Activated T-cell treated with anti-CD3 and anti-CD28 coated beads, Interleukin-2, amount 50 U/mL, for 1 hour (primary cell): ENCODE measurements at regions not wholly inside any gene's neighbourhood (a gene's known extent, or its start where the extent isn't known, plus 50 kb on each side); places are given as distances from the start of the nearest gene placed in this dataset.
A peak's percentile ranks its signal among the peaks of the same experiment; 100 is the strongest.

Experiments used
- DNase-seq: peaks from one replicate; pipeline ENCODE4 v3.0.0-alpha.2; 2020

DNA sequence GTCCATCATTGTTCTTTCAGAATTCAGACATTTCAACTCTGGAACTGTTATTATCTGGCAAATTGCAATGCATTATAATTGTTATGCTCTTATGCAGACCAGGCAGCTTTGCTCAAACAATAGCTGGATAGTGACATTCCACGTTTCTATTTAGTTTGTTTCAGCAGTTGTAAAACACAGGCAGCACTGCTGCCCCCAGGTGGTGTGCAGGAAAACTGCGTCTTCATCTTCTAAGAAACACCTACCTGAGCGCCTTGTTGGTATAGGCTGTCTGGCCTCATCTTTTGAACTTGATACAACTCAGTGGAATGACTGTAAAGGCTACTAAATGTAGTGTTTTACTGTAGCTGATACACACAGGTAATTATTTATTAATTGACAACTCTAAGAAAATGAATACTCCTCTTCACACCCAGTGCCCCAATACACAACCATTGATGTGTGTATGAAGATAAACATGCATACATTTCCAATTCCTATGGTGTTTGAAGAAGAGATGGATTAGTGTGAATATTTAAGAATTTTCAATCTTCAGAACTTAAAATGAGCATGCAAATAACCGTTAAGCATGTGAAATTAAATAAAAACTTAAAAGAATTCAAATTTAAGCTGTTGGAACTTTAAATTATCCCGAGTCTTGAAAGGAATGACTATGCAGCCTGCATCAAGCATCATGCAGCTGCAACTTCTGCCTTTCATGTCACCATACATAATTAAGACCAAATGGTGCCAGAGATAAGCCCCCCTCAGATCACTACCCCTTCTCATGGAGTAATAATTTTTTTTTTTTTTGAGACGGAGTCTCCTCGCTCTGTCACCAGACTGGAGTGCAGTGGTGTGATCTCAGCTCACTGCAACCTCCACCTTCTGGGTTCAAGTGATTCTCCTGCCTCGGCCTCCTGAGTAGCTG, 85.6 kb downstream of the CD8B2 start:
- DNase-seq = no peak

DNA sequence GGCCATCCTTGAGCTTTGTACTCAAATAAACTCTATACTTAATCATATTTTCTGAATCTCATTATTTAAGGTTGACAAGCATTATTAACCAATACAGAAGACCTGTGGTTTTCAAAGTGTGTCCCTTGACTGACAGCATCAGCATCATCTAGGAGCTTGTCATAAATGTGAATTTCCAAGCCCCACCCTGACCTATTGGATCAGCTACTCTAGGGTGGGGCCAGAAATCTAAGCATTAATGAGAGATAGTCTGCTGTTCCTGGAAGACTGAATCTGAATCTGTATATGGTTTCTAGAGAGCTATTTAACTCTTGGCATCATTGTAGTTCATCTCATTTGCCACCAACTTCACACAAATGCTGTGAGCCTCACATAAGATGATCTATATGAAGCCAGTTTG, 86.6 kb downstream of the CD8B2 start:
- DNase-seq = no peak

DNA sequence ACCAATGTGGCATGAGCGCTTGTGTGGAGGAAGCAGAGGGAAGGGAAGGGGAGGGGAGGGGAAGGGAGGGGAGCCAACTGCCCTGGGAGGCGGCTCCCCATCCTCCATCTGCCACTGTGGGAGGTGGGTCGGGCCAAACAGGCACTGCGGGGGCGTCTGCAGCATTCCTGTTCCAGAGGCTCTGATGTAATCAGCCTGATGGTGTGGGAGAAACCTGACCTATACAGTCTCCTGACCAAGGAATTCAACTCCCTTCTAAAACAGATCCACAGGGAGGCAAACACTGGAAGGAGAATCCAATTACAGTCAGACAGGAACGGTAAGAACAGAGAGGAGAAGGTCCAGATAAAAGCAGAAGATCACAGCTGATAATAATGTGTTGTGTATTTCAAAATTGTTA, 88.8 kb downstream of the CD8B2 start:
- no peak for DNase-seq

DNA sequence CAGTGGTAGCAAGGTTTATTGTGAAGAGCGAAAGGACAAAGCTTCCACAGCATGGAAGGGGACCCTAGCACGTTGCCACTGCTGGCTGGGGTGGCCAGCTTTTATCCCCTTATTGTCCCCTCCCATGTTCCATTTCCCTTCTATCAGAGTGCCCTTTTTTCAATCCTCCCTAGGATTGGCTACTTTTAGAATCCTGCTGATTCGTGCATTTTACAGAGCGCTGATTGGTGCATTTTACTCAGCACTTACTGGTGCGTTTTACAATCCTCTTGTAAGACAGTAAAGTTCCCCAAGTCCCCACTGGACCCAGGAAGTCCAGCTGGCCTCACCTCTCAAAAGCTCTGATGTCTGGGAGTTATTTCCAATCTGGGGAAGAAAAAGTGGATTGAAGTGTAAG, 90.1 kb downstream of the CD8B2 start:
- DNase-seq = no peak

DNA sequence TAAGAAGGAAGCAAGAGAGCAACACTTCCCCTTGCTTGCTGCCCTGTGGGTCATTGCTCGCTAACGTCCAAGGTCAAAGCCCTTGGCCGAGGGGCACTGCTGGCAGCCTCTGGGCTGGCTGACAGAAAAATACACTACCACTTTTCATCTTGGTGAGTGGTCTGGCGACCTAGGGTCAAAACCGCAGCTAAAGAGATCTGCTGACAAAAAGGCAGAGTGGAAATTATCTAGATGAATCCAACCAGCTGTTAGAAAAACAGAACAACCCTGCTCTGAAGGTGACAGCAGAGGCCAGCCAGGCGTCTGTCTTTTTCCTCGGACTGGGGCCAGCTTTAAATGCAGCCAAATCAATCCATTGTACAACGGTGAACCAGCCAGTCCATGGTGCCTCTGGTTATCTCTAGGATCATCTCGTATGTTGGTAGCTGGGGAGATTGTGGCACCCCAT, 92.6 kb downstream of the CD8B2 start:
- no peak for DNase-seq

DNA sequence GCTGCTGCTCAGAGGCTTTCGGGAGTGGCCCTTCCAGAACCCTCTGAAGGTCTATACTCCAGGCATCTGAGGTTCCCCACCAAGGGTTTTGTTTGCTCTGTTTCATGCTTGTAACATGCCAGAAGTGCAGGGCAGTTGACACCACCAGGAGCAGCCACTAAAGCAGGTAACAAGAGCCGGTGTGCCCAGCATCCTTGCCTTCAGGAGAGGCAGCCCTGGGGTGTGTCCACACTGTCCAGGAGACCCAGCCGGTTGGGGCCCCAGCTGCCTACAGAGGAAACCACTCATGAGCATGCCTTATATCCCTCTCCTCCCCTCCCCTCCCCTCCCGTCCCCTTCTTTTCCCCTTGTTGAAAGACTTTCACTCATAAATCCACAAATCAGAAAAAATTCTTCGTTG, 93.1 kb downstream of the CD8B2 start:
- DNase-seq = no peak

DNA sequence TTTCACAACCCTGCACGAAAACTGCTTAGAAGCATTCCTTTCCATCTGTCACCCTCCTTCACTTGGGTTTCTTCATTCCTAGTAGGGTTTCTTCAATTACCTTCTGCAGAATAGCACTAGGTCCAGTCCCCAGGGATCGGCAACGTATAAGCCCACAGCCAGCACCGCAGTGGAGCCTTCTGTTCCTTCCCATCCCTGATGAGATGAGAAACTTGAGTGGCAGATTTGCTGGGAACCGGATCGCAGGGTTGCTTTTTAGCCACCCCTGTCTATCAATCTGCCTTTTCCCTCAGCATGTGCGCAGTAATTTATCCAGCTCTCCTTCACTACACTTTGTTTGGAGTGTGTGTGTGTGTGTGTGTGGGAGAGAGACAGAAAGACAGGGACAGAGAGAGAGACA, 94.2 kb downstream of the CD8B2 start:
- no peak for DNase-seq

DNA sequence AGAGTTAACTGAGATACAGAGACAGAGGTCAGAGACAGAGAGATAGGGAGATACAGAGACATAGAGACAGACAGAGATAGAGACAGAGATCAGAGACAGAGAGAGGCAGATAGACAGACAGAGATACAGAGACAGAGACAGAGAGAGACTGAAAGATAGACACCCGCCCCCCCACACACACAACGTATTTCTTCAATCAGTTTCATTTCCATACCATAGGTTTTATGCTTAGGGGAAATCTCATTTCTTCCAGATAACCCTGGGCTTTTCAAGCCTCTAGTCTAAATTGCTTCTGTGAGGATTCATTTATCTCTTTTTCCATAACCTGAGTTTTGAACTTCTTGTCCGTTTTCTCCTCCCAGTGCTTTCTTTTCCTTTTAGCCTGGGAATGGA, 94.6 kb downstream of the CD8B2 start:
- no peak for DNase-seq

DNA sequence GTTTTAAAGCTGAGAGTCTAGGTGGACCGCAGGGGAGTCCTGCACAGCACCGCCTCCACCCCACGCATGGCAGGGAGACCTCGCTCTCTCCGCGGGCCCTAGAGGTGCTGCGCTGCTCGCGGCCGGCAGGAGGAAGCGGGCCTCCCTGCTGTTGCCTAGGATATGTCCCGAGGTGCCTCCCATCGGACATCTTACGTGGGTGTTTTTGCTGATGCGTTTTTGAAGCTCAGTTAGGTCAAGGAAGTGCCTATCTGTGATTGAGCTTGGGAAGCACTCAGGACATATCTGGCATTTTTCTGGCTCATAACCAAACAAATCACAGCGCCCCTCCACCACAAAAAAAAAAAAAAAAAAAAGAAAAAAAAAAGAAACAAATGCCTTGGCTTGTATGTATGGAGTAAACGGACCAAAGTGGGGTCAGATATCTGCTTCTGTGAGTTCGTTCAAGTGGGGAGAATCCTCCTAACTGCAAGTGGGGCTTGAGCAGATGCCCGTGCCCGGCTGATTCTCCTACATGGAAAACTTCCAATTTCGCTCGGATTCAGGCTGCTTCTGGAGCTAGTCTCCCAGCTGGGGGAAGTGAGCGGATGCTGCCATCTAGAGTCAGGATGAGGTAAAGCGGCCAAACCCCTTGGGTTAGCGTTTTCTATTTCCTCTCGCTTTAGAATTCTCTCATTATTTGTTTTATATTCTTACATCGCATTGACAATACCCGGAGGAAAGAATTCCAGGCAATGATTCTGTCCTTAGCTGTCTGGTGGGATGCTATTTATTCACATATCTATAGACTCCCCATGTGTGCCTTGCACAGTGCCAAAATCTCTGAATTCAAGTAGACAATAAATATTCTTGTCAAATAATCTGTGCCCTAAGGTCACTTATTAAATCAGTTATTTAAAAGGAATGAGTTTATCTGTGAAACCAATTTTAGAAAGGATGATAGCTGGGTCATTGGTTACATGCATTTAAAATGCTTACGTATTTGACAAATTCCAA, 95.3 kb downstream of the CD8B2 start:
- DNase-seq = peak; percentile 68

DNA sequence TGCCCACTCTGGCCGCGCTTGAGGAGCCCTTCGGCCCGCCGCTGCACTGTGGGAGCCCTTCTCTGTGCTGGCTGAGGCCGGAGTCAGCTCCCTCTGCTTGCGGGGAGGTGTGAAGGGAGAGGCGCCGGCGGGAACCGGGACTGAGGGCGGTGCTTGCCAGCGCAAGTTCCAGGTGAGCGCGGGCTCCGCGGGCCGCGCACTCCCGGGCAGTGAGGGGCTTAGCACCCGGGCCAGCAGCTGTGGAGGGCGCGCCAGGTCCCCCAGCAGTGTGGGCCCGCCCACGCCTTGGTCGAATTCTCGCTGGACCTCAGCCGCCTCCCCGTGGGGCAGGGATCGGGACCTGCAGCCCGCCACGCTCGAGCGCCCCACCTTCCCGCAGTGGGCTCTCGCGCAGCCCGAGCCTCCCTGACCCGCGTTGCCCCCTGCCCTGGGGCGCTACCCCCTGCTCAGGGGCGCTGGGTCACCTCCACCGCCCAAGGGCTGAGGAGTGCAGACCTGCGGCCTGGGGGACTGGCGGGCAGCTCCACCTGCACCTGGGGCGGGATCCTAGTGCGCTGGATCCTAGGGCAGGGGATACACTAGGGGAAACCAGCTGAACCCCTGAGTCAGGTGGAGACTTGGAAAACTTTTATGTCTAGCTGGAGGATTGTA, 97.3 kb downstream of the CD8B2 start:
- DNase-seq = no peak

DNA sequence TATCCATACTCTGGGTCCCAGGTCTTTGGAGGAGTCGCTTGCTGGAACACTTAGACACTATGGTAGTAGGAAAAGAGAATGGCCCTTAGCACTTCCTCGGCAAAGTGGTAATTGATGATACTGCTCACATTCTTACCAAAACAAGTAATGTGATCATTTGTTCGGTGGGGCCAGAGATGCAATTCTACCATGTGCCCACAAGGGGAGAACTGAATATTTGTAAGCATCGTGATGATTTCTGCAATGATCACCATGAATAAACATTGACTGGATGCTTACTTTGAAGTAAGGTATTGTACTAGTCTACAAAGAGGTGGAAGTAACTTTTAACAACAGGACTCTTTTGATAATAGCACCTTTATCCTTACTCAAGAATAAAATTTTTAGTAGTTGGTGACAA, 109.7 kb downstream of the CD8B2 start:
- DNase-seq = no peak

DNA sequence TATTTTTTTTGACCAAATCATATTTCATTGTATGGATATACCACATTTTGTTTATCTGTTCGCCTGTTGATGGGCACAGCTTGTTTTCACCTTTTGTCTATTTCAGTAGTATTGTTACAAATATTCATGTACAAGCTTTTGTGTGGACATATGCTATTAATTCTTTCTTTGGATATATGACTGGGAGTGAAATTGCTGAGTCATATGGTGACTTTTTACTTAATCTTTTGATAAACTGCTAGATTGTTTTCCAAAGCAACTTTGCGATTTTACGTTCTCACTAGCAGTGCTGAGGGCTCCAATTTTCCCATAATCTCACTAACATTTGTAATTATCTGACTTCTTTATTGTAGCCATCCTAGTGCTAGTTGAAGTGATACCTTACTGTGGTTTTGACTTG, 112.4 kb downstream of the CD8B2 start:
- no peak for DNase-seq

DNA sequence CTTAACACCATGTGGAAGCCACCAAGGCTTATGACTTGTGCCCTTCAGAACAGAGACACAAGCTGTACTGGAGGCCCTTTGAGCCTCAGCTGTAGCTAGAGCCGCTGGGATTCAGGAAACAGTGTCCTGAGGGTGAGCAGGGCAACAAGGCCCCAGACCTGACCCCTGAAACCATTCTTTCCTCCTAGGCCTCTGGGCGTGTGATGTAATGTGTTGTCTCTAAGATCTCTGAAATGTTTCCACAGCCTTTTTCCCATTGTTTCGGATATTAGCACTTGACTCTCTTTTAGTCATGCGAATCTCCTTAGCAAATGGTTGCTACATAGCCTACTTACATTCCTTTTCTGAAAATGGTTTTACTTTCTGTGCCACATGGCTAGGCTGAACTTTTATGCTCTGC, 114.9 kb downstream of the CD8B2 start:
- DNase-seq = no peak

DNA sequence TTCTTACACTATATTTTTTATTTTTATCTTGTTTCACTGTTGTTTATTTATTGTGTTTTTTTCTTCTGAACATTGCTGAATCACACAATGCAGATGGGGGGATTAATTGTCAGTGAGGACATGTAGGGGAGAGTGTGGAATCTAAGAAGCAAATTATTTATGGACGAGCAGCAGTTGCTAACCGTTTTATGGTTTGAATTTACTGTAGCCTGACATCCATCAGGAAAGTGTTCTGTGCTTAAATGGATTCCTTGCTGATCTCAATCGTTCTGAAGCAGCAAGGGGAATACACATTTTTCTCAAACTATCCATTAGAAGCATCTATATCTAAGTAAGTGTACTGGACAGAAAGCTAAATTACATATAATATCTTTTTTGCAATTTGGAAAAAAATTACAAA, 119.5 kb downstream of the CD8B2 start:
- no peak for DNase-seq

DNA sequence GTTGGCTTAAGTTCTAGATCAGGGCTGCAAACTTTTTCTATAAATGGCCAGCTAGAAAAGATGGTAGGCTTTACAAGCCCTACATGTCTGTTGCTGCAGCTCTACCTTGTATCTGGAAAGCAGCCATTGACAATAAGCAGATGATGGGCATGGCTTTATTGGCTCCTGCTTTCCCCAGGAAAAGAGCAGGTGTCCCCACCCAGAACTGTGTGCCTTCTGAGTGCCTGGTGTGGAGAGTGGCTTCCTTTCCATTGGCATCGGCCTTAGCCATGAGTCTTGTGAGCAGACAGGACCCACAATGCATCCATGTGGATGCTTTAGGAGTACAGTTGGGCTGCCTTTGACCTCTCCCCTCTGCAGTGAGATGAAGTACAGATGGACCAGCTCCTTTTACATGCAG, 120.2 kb downstream of the CD8B2 start:
- no peak for DNase-seq

DNA sequence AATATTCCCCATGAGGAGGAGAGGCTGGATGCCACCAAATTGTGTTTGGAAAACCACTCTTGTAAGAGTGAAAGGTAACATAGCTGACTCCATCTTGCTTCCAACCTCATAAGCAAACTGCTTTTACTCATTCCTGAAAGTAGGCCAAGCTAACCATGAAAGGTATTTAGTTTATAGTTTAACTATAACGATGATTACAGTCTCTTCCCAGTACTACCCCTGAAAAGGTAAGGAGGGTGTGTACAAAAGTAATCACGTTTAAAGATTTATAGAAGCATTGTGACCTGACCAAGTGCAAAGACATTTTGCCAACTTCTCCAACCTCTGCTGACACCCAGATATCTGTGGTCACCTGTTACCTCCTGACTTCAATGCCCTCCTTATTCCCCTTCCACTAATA, 122.6 kb downstream of the CD8B2 start:
- DNase-seq = no peak

DNA sequence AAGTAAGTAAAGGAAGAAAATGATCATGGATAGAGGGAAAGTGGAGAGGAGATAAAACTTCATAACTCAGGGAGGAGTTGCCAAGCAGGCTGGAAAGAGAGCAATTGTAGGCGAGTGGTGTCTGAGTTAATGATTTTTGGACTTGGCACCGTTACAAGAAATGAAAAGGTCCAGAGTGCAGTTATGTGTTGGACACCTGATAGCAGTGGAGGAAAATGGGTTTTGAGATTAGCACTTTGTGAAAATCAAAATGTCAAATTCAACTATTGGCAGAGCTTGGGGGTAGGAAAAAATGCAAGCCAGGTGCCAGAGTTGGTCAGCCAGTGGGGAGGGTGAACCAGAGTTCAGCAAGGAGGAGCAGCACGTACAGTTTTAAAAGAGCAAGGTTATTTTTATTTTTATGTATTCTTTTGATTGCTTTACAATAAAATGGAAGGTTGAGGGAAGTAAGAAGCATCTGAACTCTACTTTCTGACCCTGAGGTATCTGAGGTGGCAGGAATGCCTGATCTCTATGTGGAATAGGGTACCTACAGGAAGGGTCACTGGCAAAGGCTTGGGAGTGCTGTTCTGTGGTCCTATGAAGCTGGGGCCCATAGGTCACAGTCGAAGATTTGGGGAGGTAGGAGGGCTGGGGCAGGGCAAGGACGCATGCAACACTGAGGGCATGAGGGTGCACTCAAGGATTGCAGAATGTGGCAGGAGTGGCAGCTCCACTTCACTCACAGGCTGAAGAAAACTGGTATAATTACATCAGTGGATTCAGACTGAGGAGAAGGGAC, 127.5 kb downstream of the CD8B2 start:
- no peak for DNase-seq

DNA sequence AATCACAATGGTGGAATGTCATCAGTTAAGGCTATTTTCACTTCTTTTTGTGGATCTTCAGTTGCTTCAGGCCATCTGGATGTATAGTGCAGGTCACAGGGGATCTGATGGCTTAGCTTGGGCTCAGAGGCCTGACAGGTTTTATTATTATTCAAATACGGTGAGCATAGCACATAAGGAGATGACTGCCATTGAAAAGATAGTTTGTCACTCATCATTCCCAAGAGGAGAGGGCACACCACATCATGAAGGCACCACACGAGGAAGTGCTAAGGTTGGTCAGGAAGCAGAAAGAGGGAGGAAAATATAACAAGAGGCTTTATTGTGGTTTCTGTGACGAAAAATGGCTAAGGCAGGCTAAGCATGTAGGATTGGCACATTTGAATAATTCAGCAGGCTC, 131.4 kb downstream of the CD8B2 start:
- DNase-seq = no peak

DNA sequence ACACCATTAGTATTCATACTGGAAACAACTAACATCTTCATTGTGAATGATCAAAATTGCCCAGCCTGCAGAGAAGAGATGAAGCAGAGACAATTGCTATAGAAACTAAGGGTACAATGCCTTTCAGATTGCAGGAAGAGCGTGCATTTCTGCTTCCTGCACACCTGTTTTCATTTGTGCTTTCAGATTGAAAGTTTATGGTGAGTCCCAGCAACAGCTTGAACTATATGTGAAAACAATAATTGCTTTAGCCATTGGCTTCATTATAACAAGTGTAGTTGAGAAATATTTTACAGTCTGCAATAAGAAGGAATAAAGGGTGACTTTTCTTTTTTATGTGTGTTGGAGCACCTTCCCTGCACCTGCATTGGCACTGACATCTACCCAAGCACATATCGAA, 136.3 kb downstream of the CD8B2 start:
- DNase-seq = no peak

DNA sequence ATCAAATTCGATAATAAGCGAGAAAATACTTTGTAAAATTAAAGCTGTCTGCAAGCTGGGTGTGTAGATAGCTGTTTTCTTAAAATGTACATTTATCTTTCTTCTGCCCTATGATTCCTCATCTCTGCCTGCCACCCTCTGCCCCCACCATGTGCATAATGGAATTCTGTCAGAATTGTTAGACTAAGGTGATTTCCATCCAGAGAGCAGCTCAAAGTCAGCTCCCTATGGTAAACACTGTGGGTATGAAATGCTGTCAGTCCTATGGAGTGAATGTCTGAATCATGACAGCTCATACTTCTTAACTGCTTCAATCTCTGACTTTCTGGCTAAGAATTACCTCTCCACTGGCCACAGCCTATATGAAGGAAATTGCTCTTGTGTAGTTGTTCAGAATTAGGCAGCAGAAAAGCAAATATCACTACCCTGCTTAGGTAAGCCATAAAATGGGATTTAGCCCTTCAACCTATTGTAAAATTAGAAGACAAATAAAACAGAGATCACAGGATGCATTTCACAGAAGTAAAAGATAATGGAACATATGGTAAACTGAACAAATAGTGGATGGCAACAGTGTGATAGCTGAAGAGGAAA, 137.7 kb downstream of the CD8B2 start:
- DNase-seq = no peak

DNA sequence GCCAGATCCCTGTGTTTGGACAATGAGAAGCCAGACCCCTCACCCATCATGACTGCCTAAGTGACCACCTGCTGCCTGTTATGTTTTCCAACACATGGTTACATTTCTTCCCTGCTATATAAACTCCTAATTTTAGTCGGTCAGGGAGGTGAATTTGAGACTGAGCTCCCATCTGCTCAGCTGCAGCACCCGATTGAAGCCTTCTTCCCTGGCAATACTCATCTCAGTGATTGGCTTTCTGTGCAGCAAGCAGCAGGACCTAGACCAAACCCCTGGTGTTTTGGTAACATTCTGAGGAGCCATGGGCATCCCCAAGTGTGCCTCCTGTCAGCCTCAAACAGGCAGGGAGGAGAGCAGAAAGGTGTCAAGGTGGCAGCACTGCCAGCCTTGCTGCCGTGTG, 141.2 kb downstream of the CD8B2 start:
- no peak for DNase-seq

DNA sequence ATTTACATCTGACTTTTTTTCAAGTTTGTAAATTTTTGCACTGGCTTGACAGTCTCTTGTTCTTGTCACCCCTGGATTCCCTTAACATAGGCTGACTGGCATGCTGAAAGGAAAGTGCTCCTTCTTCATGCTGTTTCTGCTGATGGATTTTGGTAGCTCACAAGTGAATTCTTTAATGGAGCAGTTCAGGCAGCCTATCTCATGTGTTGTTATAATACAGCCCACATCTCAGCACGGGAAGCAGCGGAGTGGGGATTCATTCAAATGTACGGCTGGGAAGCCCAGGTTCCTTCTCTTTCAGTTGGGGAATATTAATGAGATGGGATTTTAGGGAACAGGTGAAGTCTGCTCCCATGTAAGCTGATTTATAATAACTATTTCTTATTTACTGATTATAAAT, 142.8 kb downstream of the CD8B2 start:
- DNase-seq = no peak
